ENCODE measurements at regions not wholly inside any gene's neighbourhood (a gene's known extent, or its start where the extent isn't known, plus 50 kb on each side); places are given as distances from the start of the nearest gene placed in this dataset.

DNA sequence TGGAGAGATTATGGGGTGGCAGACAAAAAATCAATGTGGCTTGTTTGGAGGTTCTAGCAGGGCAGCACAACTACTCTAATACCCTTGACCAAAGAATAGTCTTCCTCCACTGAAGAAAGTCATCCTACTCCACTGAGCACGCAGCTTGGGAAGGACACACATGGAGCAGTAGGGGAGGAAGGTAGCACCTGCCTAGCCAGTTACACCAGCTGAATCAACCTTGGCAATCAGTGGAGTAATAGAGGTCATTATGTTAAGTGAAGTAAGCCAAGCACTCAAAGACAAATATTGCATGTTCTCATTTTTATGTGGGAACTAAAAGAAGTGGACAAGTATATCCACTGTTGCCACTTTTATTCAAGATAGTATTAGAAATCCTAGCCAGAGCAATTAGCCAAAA lies 555.8 kb upstream of the ALCAM start:
- TF ChIP-seq CTCF (IDR thresholded peaks at IDR 0.05; ENCODE audit: borderline replicate concordance, extremely low read depth, low read length, poor library complexity, severe bottlenecking) = no peak
- no peak for TF ChIP-seq EZH2 (IDR thresholded peaks at IDR 0.05; ENCODE audit: borderline replicate concordance, low read depth, low read length, severe bottlenecking)
